ENCODE measurements at regions not wholly inside any gene's neighbourhood (a gene's known extent, or its start where the extent isn't known, plus 50 kb on each side); places are given as distances from the start of the nearest gene placed in this dataset.

- TF ChIP-seq, protein P1, sequence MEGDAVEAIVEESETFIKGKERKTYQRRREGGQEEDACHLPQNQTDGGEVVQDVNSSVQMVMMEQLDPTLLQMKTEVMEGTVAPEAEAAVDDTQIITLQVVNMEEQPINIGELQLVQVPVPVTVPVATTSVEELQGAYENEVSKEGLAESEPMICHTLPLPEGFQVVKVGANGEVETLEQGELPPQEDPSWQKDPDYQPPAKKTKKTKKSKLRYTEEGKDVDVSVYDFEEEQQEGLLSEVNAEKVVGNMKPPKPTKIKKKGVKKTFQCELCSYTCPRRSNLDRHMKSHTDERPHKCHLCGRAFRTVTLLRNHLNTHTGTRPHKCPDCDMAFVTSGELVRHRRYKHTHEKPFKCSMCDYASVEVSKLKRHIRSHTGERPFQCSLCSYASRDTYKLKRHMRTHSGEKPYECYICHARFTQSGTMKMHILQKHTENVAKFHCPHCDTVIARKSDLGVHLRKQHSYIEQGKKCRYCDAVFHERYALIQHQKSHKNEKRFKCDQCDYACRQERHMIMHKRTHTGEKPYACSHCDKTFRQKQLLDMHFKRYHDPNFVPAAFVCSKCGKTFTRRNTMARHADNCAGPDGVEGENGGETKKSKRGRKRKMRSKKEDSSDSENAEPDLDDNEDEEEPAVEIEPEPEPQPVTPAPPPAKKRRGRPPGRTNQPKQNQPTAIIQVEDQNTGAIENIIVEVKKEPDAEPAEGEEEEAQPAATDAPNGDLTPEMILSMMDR (IDR thresholded peaks at IDR 0.05; ENCODE audit: low read depth, low read length) = no peak
- TF ChIP-seq POLR2A (IDR thresholded peaks at IDR 0.05; ENCODE audit: extremely low read depth, insufficient read length) = no peak
- TF ChIP-seq, protein P2, sequence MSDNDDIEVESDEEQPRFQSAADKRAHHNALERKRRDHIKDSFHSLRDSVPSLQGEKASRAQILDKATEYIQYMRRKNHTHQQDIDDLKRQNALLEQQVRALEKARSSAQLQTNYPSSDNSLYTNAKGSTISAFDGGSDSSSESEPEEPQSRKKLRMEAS (IDR thresholded peaks at IDR 0.05; ENCODE audit: low read depth, low read length) = no peak
Measured at GRCh38 chrX:45454290-45454689, 253.6 kb upstream of the DIPK2B start.

Data from NB4 (cell line).